Medulla oblongata (tissue), 1 donor: ENCODE measurements at regions not wholly inside any gene's neighbourhood (a gene's known extent, or its start where the extent isn't known, plus 50 kb on each side); places are given as distances from the start of the nearest gene placed in this dataset.
"Not testable (repeated sequence)": the region's sequence is repeated elsewhere in the genome, so short reads cannot be mapped to it uniquely, and the experiment has no call there.

ENCODE experiments used
- DNase-seq: peaks from one replicate; pipeline ENCODE4 v3.0.0-alpha.2; 2015; ENCODE audit errors: extremely low spot score

- DNase-seq: no peak
Observed at GRCh38 chrX:11836284-11836683, 78.2 kb downstream of the MSL3 start.

- no peak for DNase-seq
Observed at GRCh38 chrX:11837437-11837836, 79.4 kb downstream of the MSL3 start.

- no peak for DNase-seq
Observed at GRCh38 chrX:11864171-11864570, 106.1 kb downstream of the MSL3 start.

GRCh38 chrX:11867610-11868345 lies 109.7 kb downstream of the MSL3 start:
- DNase-seq: no peak

GRCh38 chrX:11870789-11871188 lies 112.8 kb downstream of the MSL3 start:
- no peak for DNase-seq

GRCh38 chrX:11881485-11882170 lies 123.6 kb downstream of the MSL3 start:
- no peak for DNase-seq

- no peak for DNase-seq
Observed at GRCh38 chrX:11886745-11887144, 128.7 kb downstream of the MSL3 start.

- no peak for DNase-seq
Observed at GRCh38 chrX:11887175-11887574, 129.1 kb downstream of the MSL3 start.

GRCh38 chrX:11888421-11888820 lies 130.4 kb downstream of the MSL3 start:
- DNase-seq: no peak

- no peak for DNase-seq
Observed at GRCh38 chrX:11889791-11890190, 131.8 kb downstream of the MSL3 start.

- peak; percentile 5 for DNase-seq
Observed at GRCh38 chrX:11890836-11891514, 132.9 kb downstream of the MSL3 start.

- DNase-seq: no peak
Observed at GRCh38 chrX:11893933-11894710, 136.1 kb downstream of the MSL3 start.

- DNase-seq: no peak
Observed at GRCh38 chrX:11899091-11899490, 141.1 kb downstream of the MSL3 start.

- DNase-seq: not testable (repeated sequence)
Observed at GRCh38 chrX:11905933-11906332, 147.9 kb downstream of the MSL3 start.

GRCh38 chrX:11908371-11908770 lies 150.3 kb downstream of the MSL3 start:
- DNase-seq: no peak

GRCh38 chrX:11913001-11913400 lies 155.0 kb downstream of the MSL3 start:
- DNase-seq: no peak

GRCh38 chrX:11929476-11929875 lies 171.4 kb downstream of the MSL3 start:
- no peak for DNase-seq

GRCh38 chrX:11932423-11932822 lies 174.4 kb downstream of the MSL3 start:
- DNase-seq: no peak

- DNase-seq: no peak
Observed at GRCh38 chrX:11934089-11934488, 176.1 kb downstream of the MSL3 start.

- no peak for DNase-seq
Observed at GRCh38 chrX:11941571-11941970, 183.5 kb downstream of the MSL3 start.

GRCh38 chrX:11944501-11944900 lies 186.5 kb downstream of the MSL3 start:
- DNase-seq: no peak

GRCh38 chrX:11949291-11949690 lies 189.0 kb upstream of the FRMPD4 start:
- DNase-seq: no peak
